Gastrocnemius medialis (tissue), 4 donors: ENCODE measurements at regions not wholly inside any gene's neighbourhood (a gene's known extent, or its start where the extent isn't known, plus 50 kb on each side); places are given as distances from the start of the nearest gene placed in this dataset.

ENCODE experiments used
- CTCF ChIP-seq, 5 experiments: fragments of 450-650 bp in 3 of 5; fragments of 200-600 bp in 2 of 5; sonication (generic) in 2 of 5; IDR thresholded peaks in 4 of 5; conservative IDR thresholded peaks in 1 of 5; 1 replicate in 4 of 5; 2 replicates in 1 of 5; pipeline ENCODE4 v1.5.1; 2016 to 2019; ENCODE audit warnings: antibody characterized with exemption in 5 of 5, mild to moderate bottlenecking in 3 of 5, moderate library complexity in 3 of 5
- POLR2A ChIP-seq, 2 donors: fragments of 450-650 bp; IDR thresholded peaks; one replicate each; pipeline ENCODE4 v1.6.1; 2017; ENCODE audit warnings: antibody characterized with exemption in 2 of 2, mild to moderate bottlenecking in 2 of 2, moderate library complexity in 2 of 2

GRCh38 chr2:145593280-145593679 is 1073.4 kb upstream of the ZEB2 start:
- no peak for TF ChIP-seq CTCF (IDR thresholded peaks at IDR 0.05 in 4 of 5, conservative IDR thresholded peaks at IDR 0.05 in 1 of 5)
- no peak for TF ChIP-seq POLR2A (IDR thresholded peaks at IDR 0.05)
